ENCODE measurements at regions not wholly inside any gene's neighbourhood (a gene's known extent, or its start where the extent isn't known, plus 50 kb on each side); places are given as distances from the start of the nearest gene placed in this dataset.

- Mint-ChIP-seq H3K9me3 (no peaks in the 10 kb centered on the region), H3K27ac (no peak overlapping the region), H3K4me3 (no peak overlapping the region), H3K27me3 (no peaks in the 10 kb centered on the region), H3K36me3 (no peaks in the 10 kb centered on the region), H3K4me1 (ENCODE audit: low read depth) (peaks cover 21% of the 10 kb centered on the region)
- intact Hi-C loops (cut with micrococcal nuclease): no loop called here
- POLR2A ChIA-PET: no interaction called here
- CTCF ChIA-PET: no interaction called here
- peak; percentile 30 for DNase-seq
These were observed 92.9 kb upstream of the IER5L start for GRCh38 chr9:129270903-129271431.

- no peak overlapping the region for H3K27ac Mint-ChIP-seq
- H3K4me1 Mint-ChIP-seq (ENCODE audit: low read depth): peaks cover 21% of the 10 kb centered on the region
- CTCF ChIA-PET: no interaction called here
- POLR2A ChIA-PET: no interaction called here
- peak; percentile 81 for DNase-seq
- no peaks in the 10 kb centered on the region for H3K9me3 Mint-ChIP-seq
- H3K27me3 Mint-ChIP-seq: no peaks in the 10 kb centered on the region
- no peaks in the 10 kb centered on the region for H3K36me3 Mint-ChIP-seq
- no peak overlapping the region for H3K4me3 Mint-ChIP-seq
- intact Hi-C loops (cut with micrococcal nuclease): no loop called here
These were observed 92.1 kb upstream of the IER5L start for GRCh38 chr9:129270205-129270604.

GRCh38 chr9:129267141-129267540 lies 89.1 kb upstream of the IER5L start:
- ChIA-PET POLR2A (no interaction called here), CTCF (no interaction called here)
- no peak for DNase-seq
- Mint-ChIP-seq H3K4me3 (no peak overlapping the region), H3K27me3 (peaks cover under 1% of the 10 kb centered on the region), H3K36me3 (no peaks in the 10 kb centered on the region), H3K9me3 (no peaks in the 10 kb centered on the region), H3K27ac (no peak overlapping the region), H3K4me1 (ENCODE audit: low read depth) (peaks cover 22% of the 10 kb centered on the region)
- intact Hi-C loops (cut with micrococcal nuclease): no loop called here

GRCh38 chr9:129266536-129266935 lies 88.5 kb upstream of the IER5L start:
- intact Hi-C loops (cut with micrococcal nuclease): no loop called here
- H3K4me1 Mint-ChIP-seq (ENCODE audit: low read depth): peaks cover 22% of the 10 kb centered on the region
- H3K27ac Mint-ChIP-seq: peak overlapping the region; percentile 9
- no peaks in the 10 kb centered on the region for H3K36me3 Mint-ChIP-seq
- CTCF ChIA-PET: no interaction called here
- no peaks in the 10 kb centered on the region for H3K9me3 Mint-ChIP-seq
- peaks cover 3% of the 10 kb centered on the region for H3K27me3 Mint-ChIP-seq
- POLR2A ChIA-PET: no interaction called here
- DNase-seq: no peak
- no peak overlapping the region for H3K4me3 Mint-ChIP-seq

- peaks cover 23% of the 10 kb centered on the region for H3K4me1 Mint-ChIP-seq (ENCODE audit: low read depth)
- H3K9me3 Mint-ChIP-seq: no peaks in the 10 kb centered on the region
- H3K27ac Mint-ChIP-seq: no peak overlapping the region
- no peaks in the 10 kb centered on the region for H3K36me3 Mint-ChIP-seq
- ChIA-PET POLR2A (no interaction called here), CTCF (no interaction called here)
- intact Hi-C loops (cut with micrococcal nuclease): no loop called here
- DNase-seq: no peak
- no peak overlapping the region for H3K4me3 Mint-ChIP-seq
- peaks cover 7% of the 10 kb centered on the region for H3K27me3 Mint-ChIP-seq
These were observed 86.3 kb upstream of the IER5L start for GRCh38 chr9:129264388-129264787.

- Mint-ChIP-seq H3K4me3 (no peak overlapping the region), H3K27ac (no peak overlapping the region), H3K27me3 (peaks cover 11% of the 10 kb centered on the region), H3K36me3 (no peaks in the 10 kb centered on the region), H3K9me3 (no peaks in the 10 kb centered on the region), H3K4me1 (ENCODE audit: low read depth) (peaks cover 28% of the 10 kb centered on the region)
- CTCF ChIA-PET: no interaction called here
- intact Hi-C loops (cut with micrococcal nuclease): no loop called here
- POLR2A ChIA-PET: no interaction called here
- no peak for DNase-seq
These were observed 85.8 kb upstream of the IER5L start for GRCh38 chr9:129263836-129264235.

- POLR2A ChIA-PET: no interaction called here
- CTCF ChIA-PET: no interaction called here
- no peak overlapping the region for H3K4me3 Mint-ChIP-seq
- H3K9me3 Mint-ChIP-seq: no peaks in the 10 kb centered on the region
- H3K27me3 Mint-ChIP-seq: peaks cover 11% of the 10 kb centered on the region
- DNase-seq: no peak
- H3K4me1 Mint-ChIP-seq (ENCODE audit: low read depth): peaks cover 34% of the 10 kb centered on the region
- H3K36me3 Mint-ChIP-seq: no peaks in the 10 kb centered on the region
- H3K27ac Mint-ChIP-seq: no peak overlapping the region
- intact Hi-C loops (cut with micrococcal nuclease): no loop called here
These were observed 84.2 kb upstream of the IER5L start for GRCh38 chr9:129262261-129262660.

- Mint-ChIP-seq H3K4me3 (no peak overlapping the region), H3K4me1 (ENCODE audit: low read depth) (peaks cover 34% of the 10 kb centered on the region), H3K36me3 (no peaks in the 10 kb centered on the region), H3K27me3 (peaks cover 11% of the 10 kb centered on the region), H3K9me3 (no peaks in the 10 kb centered on the region), H3K27ac (no peak overlapping the region)
- DNase-seq: no peak
- intact Hi-C loops (cut with micrococcal nuclease): loop anchor here (5.0 kb wide), 1 partner anchor 82 kb away; the partner anchor contains the start of gene IER5L
- ChIA-PET CTCF (interaction anchor here (1.1 kb wide), 1 partner anchor 120 kb away, joined by 3 read pairs; no protein-coding TSS in a partner anchor), POLR2A (no interaction called here)
These were observed 81.3 kb upstream of the IER5L start for GRCh38 chr9:129259375-129259774.

- CTCF ChIA-PET: interaction anchor here (1.1 kb wide), 1 partner anchor 120 kb away, joined by 3 read pairs; no protein-coding TSS in a partner anchor
- no peaks in the 10 kb centered on the region for H3K36me3 Mint-ChIP-seq
- intact Hi-C loops (cut with micrococcal nuclease): loop anchor here (5.0 kb wide), 1 partner anchor 82 kb away; the partner anchor contains the start of gene IER5L
- POLR2A ChIA-PET: interaction anchor here (0.9 kb wide), 1 partner anchor 81 kb away, joined by 3 read pairs; the partner anchor contains the start of gene IER5L
- peaks cover 34% of the 10 kb centered on the region for H3K4me1 Mint-ChIP-seq (ENCODE audit: low read depth)
- H3K27ac Mint-ChIP-seq: no peak overlapping the region
- DNase-seq: no peak
- peaks cover 11% of the 10 kb centered on the region for H3K27me3 Mint-ChIP-seq
- H3K4me3 Mint-ChIP-seq: peak overlapping the region; percentile 28
- no peaks in the 10 kb centered on the region for H3K9me3 Mint-ChIP-seq
These were observed 80.8 kb upstream of the IER5L start for GRCh38 chr9:129258823-129259301.

GRCh38 chr9:129258124-129258822 lies 80.2 kb upstream of the IER5L start:
- peaks cover 11% of the 10 kb centered on the region for H3K27me3 Mint-ChIP-seq

GRCh38 chr9:129256959-129257713 lies 79.1 kb upstream of the IER5L start:
- H3K4me1 Mint-ChIP-seq (ENCODE audit: low read depth): peaks cover 33% of the 10 kb centered on the region
- no peak overlapping the region for H3K4me3 Mint-ChIP-seq
- H3K27ac Mint-ChIP-seq: no peak overlapping the region
- no peaks in the 10 kb centered on the region for H3K36me3 Mint-ChIP-seq
- CTCF ChIA-PET: no interaction called here
- H3K9me3 Mint-ChIP-seq: no peaks in the 10 kb centered on the region
- H3K27me3 Mint-ChIP-seq: peaks cover 11% of the 10 kb centered on the region
- intact Hi-C loops (cut with micrococcal nuclease): loop anchor here (5.0 kb wide), 1 partner anchor 80 kb away; the partner anchor contains the start of gene IER5L
- no peak for DNase-seq
- POLR2A ChIA-PET: no interaction called here

More at GRCh38 chr9:129258124-129258822, 80.2 kb upstream of the IER5L start:
- ChIA-PET POLR2A (interaction anchor here (0.9 kb wide), 1 partner anchor 80 kb away, joined by 3 read pairs; the partner anchor contains the start of gene IER5L), CTCF (interaction anchor here (1.1 kb wide), 1 partner anchor 119 kb away, joined by 3 read pairs; no protein-coding TSS in a partner anchor)
- DNase-seq: peak; percentile 92
- Mint-ChIP-seq H3K9me3 (no peaks in the 10 kb centered on the region), H3K36me3 (no peaks in the 10 kb centered on the region), H3K4me3 (peak overlapping the region; percentile 37), H3K4me1 (ENCODE audit: low read depth) (peaks cover 34% of the 10 kb centered on the region), H3K27ac (no peak overlapping the region)
- intact Hi-C loops (cut with micrococcal nuclease): loop anchor here (5.0 kb wide), 1 partner anchor 81 kb away; the partner anchor contains the start of gene IER5L

- no peak for DNase-seq
- intact Hi-C loops (cut with micrococcal nuclease): loop anchor here (5.0 kb wide), 1 partner anchor 77 kb away; the partner anchor contains the start of gene IER5L
- no peaks in the 10 kb centered on the region for H3K9me3 Mint-ChIP-seq
- ChIA-PET CTCF (no interaction called here), POLR2A (no interaction called here)
- H3K4me1 Mint-ChIP-seq (ENCODE audit: low read depth): peaks cover 14% of the 10 kb centered on the region
- H3K4me3 Mint-ChIP-seq: no peak overlapping the region
- peaks cover 8% of the 10 kb centered on the region for H3K27me3 Mint-ChIP-seq
- H3K27ac Mint-ChIP-seq: no peak overlapping the region
- no peaks in the 10 kb centered on the region for H3K36me3 Mint-ChIP-seq
These were observed 76.7 kb upstream of the IER5L start for GRCh38 chr9:129254566-129255287.
